ENCODE measurements at regions not wholly inside any gene's neighbourhood (a gene's known extent, or its start where the extent isn't known, plus 50 kb on each side); places are given as distances from the start of the nearest gene placed in this dataset.

- Histone ChIP-seq H3K36me3 (no peaks in the 10 kb centered on the region), H3K4me3 (no peak overlapping the region), H3K27me3 (replicated peaks; ENCODE audit: insufficient read depth) (no peaks in the 10 kb centered on the region), H3K4me1 (ENCODE audit: control insufficient read depth in 1 of 2, low read depth in 2 of 2) (no peaks in the 10 kb centered on the region), H3K9me3 (no peaks in the 10 kb centered on the region), H3K27ac (no peak overlapping the region)
- DNase-seq (ENCODE audit: low spot score) (no peak), ATAC-seq (ENCODE audit: insufficient number of reproducible peaks, low FRiP score, low read depth) (no peak)
- TF ChIP-seq CTCF (IDR thresholded peaks at IDR 0.05): no peak
Measured at GRCh38 chr3:28780480-28780879, 431.9 kb upstream of the AZI2 start.

GRCh38 chr3:28781053-28781452 is 432.4 kb upstream of the AZI2 start:
- ATAC-seq (ENCODE audit: insufficient number of reproducible peaks, low FRiP score, low read depth) (no peak), DNase-seq (ENCODE audit: low spot score) (no peak)
- H3K4me1 ChIP-seq (ENCODE audit: control insufficient read depth in 1 of 2, low read depth in 2 of 2): no peaks in the 10 kb centered on the region

GRCh38 chr3:28786446-28786845 is 437.8 kb upstream of the AZI2 start:
- Histone ChIP-seq H3K27ac (no peak overlapping the region), H3K9me3 (no peaks in the 10 kb centered on the region), H3K36me3 (no peaks in the 10 kb centered on the region), H3K4me1 (ENCODE audit: control insufficient read depth in 1 of 2, low read depth in 2 of 2) (peaks cover 0 to 11% of the 10 kb centered on the region in 2 donors), H3K4me3 (no peak overlapping the region), H3K27me3 (replicated peaks; ENCODE audit: insufficient read depth) (no peaks in the 10 kb centered on the region)
- ATAC-seq (ENCODE audit: insufficient number of reproducible peaks, low FRiP score, low read depth) (no peak), DNase-seq (ENCODE audit: low spot score) (no peak)
- TF ChIP-seq CTCF (IDR thresholded peaks at IDR 0.05): no peak

More at GRCh38 chr3:28781053-28781452, 432.4 kb upstream of the AZI2 start:
- H3K9me3 ChIP-seq: no peaks in the 10 kb centered on the region
- H3K27ac ChIP-seq: no peak overlapping the region
- no peak overlapping the region for H3K4me3 ChIP-seq
- H3K27me3 ChIP-seq (replicated peaks; ENCODE audit: insufficient read depth): no peaks in the 10 kb centered on the region
- no peak for TF ChIP-seq CTCF (IDR thresholded peaks at IDR 0.05)
- no peaks in the 10 kb centered on the region for H3K36me3 ChIP-seq

GRCh38 chr3:28788571-28788970 is 439.9 kb upstream of the AZI2 start:
- H3K36me3 ChIP-seq: no peaks in the 10 kb centered on the region
- H3K4me1 ChIP-seq (ENCODE audit: control insufficient read depth in 1 of 2, low read depth in 2 of 2): peaks cover 0 to 14% of the 10 kb centered on the region in 2 donors
- H3K27me3 ChIP-seq (replicated peaks; ENCODE audit: insufficient read depth): no peaks in the 10 kb centered on the region
- no peak for DNase-seq (ENCODE audit: low spot score)
- no peak for TF ChIP-seq CTCF (IDR thresholded peaks at IDR 0.05)
- ATAC-seq (ENCODE audit: insufficient number of reproducible peaks, low FRiP score, low read depth): no peak
- no peak overlapping the region for H3K4me3 ChIP-seq
- no peaks in the 10 kb centered on the region for H3K9me3 ChIP-seq
- no peak overlapping the region for H3K27ac ChIP-seq

- Histone ChIP-seq H3K36me3 (no peaks in the 10 kb centered on the region), H3K27me3 (replicated peaks; ENCODE audit: insufficient read depth) (no peaks in the 10 kb centered on the region), H3K4me3 (no peak overlapping the region), H3K27ac (no peak overlapping the region), H3K9me3 (no peaks in the 10 kb centered on the region), H3K4me1 (ENCODE audit: control insufficient read depth in 1 of 2, low read depth in 2 of 2) (peaks cover 0 to 14% of the 10 kb centered on the region in 2 donors)
- DNase-seq (ENCODE audit: low spot score): no peak
- no peak for ATAC-seq (ENCODE audit: insufficient number of reproducible peaks, low FRiP score, low read depth)
- no peak for TF ChIP-seq CTCF (IDR thresholded peaks at IDR 0.05)
Measured at GRCh38 chr3:28791713-28792255, 443.2 kb upstream of the AZI2 start.
